Activated CD4-positive, alpha-beta T cell treated with anti-CD3 and anti-CD28 coated beads, Interleukin-2, amount 10 ng/mL, durations not matched to agents 24 days and 14 days (primary cell): ENCODE measurements at regions not wholly inside any gene's neighbourhood (a gene's known extent, or its start where the extent isn't known, plus 50 kb on each side); places are given as distances from the start of the nearest gene placed in this dataset.
"Not testable (repeated sequence)": the region's sequence is repeated elsewhere in the genome, so short reads cannot be mapped to it uniquely, and the experiment has no call there.

Experiments
- DNase-seq: peaks from one replicate; pipeline ENCODE4 v3.0.0; 2022
- H3K27ac Mint-ChIP-seq: one replicate; pipeline ENCODE4 v1.8.0; 2022; ENCODE audit warnings: mild to moderate bottlenecking, mixed read lengths
- H3K27me3 Mint-ChIP-seq: one replicate; pipeline ENCODE4 v1.8.0; 2022; ENCODE audit warnings: mixed read lengths
- H3K36me3 Mint-ChIP-seq: one replicate; pipeline ENCODE4 v1.8.0; 2022; ENCODE audit warnings: low read depth, mild to moderate bottlenecking, mixed read lengths
- H3K4me1 Mint-ChIP-seq: one replicate; pipeline ENCODE4 v1.8.0; 2021; ENCODE audit warnings: mixed read lengths
- H3K4me3 Mint-ChIP-seq: one replicate; pipeline ENCODE4 v1.8.0; 2022; ENCODE audit warnings: mild to moderate bottlenecking, moderate library complexity, mixed read lengths
- H3K9me3 Mint-ChIP-seq: one replicate; pipeline ENCODE4 v1.8.0; 2021; ENCODE audit warnings: mixed read lengths
- intact Hi-C: fragments of 100-400 bp; cut with micrococcal nuclease; formaldehyde crosslinking; loops from one replicate; pipeline ENCODE4 v1.15.1; 2023

- intact Hi-C loops, result no loop called here
- Mint-ChIP-seq H3K9me3 (peaks cover 3% of the 10 kb centered on the region), H3K4me1 (no peaks in the 10 kb centered on the region), H3K4me3 (no peak overlapping the region), H3K27ac (no peak overlapping the region), H3K27me3 (no peaks in the 10 kb centered on the region), H3K36me3 (no peaks in the 10 kb centered on the region)
- DNase-seq, result peak; percentile 25
Observed at GRCh38 chr4:135408109-135408508, 1206.5 kb upstream of the PABPC4L start.

GRCh38 chr4:135406597-135406996, 1205.0 kb upstream of the PABPC4L start:
- H3K4me3 Mint-ChIP-seq, H3K4me1 Mint-ChIP-seq, H3K27ac Mint-ChIP-seq, H3K36me3 Mint-ChIP-seq, H3K27me3 Mint-ChIP-seq, intact Hi-C loops, H3K9me3 Mint-ChIP-seq, DNase-seq: not testable (repeated sequence)

- Mint-ChIP-seq H3K27me3 (no peaks in the 10 kb centered on the region), H3K9me3 (peaks cover 5% of the 10 kb centered on the region), H3K27ac (no peak overlapping the region), H3K4me1 (no peaks in the 10 kb centered on the region), H3K4me3 (no peak overlapping the region), H3K36me3 (no peaks in the 10 kb centered on the region)
- DNase-seq, result no peak
- intact Hi-C loops, result no loop called here
Observed at GRCh38 chr4:135385830-135386581, 1184.4 kb upstream of the PABPC4L start.

GRCh38 chr4:135383356-135384288, 1182.0 kb upstream of the PABPC4L start:
- Mint-ChIP-seq H3K4me1 (no peaks in the 10 kb centered on the region), H3K4me3 (no peak overlapping the region), H3K27ac (no peak overlapping the region), H3K9me3 (peaks cover 6% of the 10 kb centered on the region), H3K36me3 (no peaks in the 10 kb centered on the region), H3K27me3 (no peaks in the 10 kb centered on the region)
- DNase-seq, result no peak
- intact Hi-C loops, result no loop called here

- Mint-ChIP-seq H3K36me3 (no peaks in the 10 kb centered on the region), H3K9me3 (peaks cover 16% of the 10 kb centered on the region), H3K27ac (no peak overlapping the region), H3K4me1 (no peaks in the 10 kb centered on the region), H3K27me3 (no peaks in the 10 kb centered on the region), H3K4me3 (no peak overlapping the region)
- intact Hi-C loops, result no loop called here
- DNase-seq, result no peak
Observed at GRCh38 chr4:135382280-135382959, 1180.8 kb upstream of the PABPC4L start.

- intact Hi-C loops, result loop anchor here (10.0 kb wide), 1 partner anchor 1493 kb away; no protein-coding TSS in a partner anchor
- peaks cover 6% of the 10 kb centered on the region for H3K9me3 Mint-ChIP-seq
- no peak overlapping the region for H3K27ac Mint-ChIP-seq
- no peaks in the 10 kb centered on the region for H3K4me1 Mint-ChIP-seq
- no peak overlapping the region for H3K4me3 Mint-ChIP-seq
- no peaks in the 10 kb centered on the region for H3K27me3 Mint-ChIP-seq
- H3K36me3 Mint-ChIP-seq, result no peaks in the 10 kb centered on the region
- DNase-seq, result no peak
Observed at GRCh38 chr4:135372131-135372530, 1170.5 kb upstream of the PABPC4L start.

- peaks cover 6% of the 10 kb centered on the region for H3K9me3 Mint-ChIP-seq
- no peaks in the 10 kb centered on the region for H3K27me3 Mint-ChIP-seq
- no peaks in the 10 kb centered on the region for H3K36me3 Mint-ChIP-seq
- no peak overlapping the region for H3K27ac Mint-ChIP-seq
- intact Hi-C loops, result loop anchor here (10.0 kb wide), 1 partner anchor 1494 kb away; no protein-coding TSS in a partner anchor
- no peaks in the 10 kb centered on the region for H3K4me1 Mint-ChIP-seq
- DNase-seq, result no peak
- H3K4me3 Mint-ChIP-seq, result no peak overlapping the region
Observed at GRCh38 chr4:135371137-135371536, 1169.5 kb upstream of the PABPC4L start.

- Mint-ChIP-seq H3K36me3 (no peaks in the 10 kb centered on the region), H3K9me3 (peaks cover 3% of the 10 kb centered on the region), H3K27me3 (no peaks in the 10 kb centered on the region), H3K27ac (no peak overlapping the region), H3K4me3 (no peak overlapping the region), H3K4me1 (no peaks in the 10 kb centered on the region)
- no peak for DNase-seq
- intact Hi-C loops, result no loop called here
Observed at GRCh38 chr4:135368831-135369230, 1167.2 kb upstream of the PABPC4L start.

- Mint-ChIP-seq H3K4me1 (no peaks in the 10 kb centered on the region), H3K36me3 (no peaks in the 10 kb centered on the region), H3K27ac (no peak overlapping the region), H3K4me3 (no peak overlapping the region), H3K27me3 (no peaks in the 10 kb centered on the region), H3K9me3 (no peaks in the 10 kb centered on the region)
- DNase-seq, result no peak
- intact Hi-C loops, result no loop called here
Observed at GRCh38 chr4:135365065-135365464, 1163.5 kb upstream of the PABPC4L start.

- H3K27me3 Mint-ChIP-seq, result no peaks in the 10 kb centered on the region
- no peaks in the 10 kb centered on the region for H3K9me3 Mint-ChIP-seq
- no peaks in the 10 kb centered on the region for H3K36me3 Mint-ChIP-seq
- H3K4me1 Mint-ChIP-seq, result no peaks in the 10 kb centered on the region
- intact Hi-C loops, result no loop called here
- no peak overlapping the region for H3K4me3 Mint-ChIP-seq
- no peak for DNase-seq
- no peak overlapping the region for H3K27ac Mint-ChIP-seq
Observed at GRCh38 chr4:135359128-135359527, 1157.5 kb upstream of the PABPC4L start.

GRCh38 chr4:135357091-135357490, 1155.5 kb upstream of the PABPC4L start:
- intact Hi-C loops, result no loop called here
- DNase-seq, result no peak
- Mint-ChIP-seq H3K36me3 (no peaks in the 10 kb centered on the region), H3K4me3 (no peak overlapping the region), H3K27me3 (no peaks in the 10 kb centered on the region), H3K27ac (no peak overlapping the region), H3K4me1 (no peaks in the 10 kb centered on the region), H3K9me3 (no peaks in the 10 kb centered on the region)

- Mint-ChIP-seq H3K9me3 (no peaks in the 10 kb centered on the region), H3K36me3 (no peaks in the 10 kb centered on the region), H3K27ac (no peak overlapping the region), H3K4me3 (no peak overlapping the region), H3K27me3 (no peaks in the 10 kb centered on the region), H3K4me1 (no peaks in the 10 kb centered on the region)
- intact Hi-C loops, result no loop called here
- no peak for DNase-seq
Observed at GRCh38 chr4:135354876-135355275, 1153.3 kb upstream of the PABPC4L start.

GRCh38 chr4:135353008-135353407, 1151.4 kb upstream of the PABPC4L start:
- DNase-seq, result no peak
- no peak overlapping the region for H3K4me3 Mint-ChIP-seq
- H3K27ac Mint-ChIP-seq, result no peak overlapping the region
- no peaks in the 10 kb centered on the region for H3K36me3 Mint-ChIP-seq
- intact Hi-C loops, result no loop called here
- no peaks in the 10 kb centered on the region for H3K4me1 Mint-ChIP-seq
- no peaks in the 10 kb centered on the region for H3K9me3 Mint-ChIP-seq
- H3K27me3 Mint-ChIP-seq, result no peaks in the 10 kb centered on the region

- no peaks in the 10 kb centered on the region for H3K36me3 Mint-ChIP-seq
- H3K9me3 Mint-ChIP-seq, result no peaks in the 10 kb centered on the region
- H3K27me3 Mint-ChIP-seq, result no peaks in the 10 kb centered on the region
- intact Hi-C loops, result no loop called here
- no peak overlapping the region for H3K27ac Mint-ChIP-seq
- no peak for DNase-seq
- no peak overlapping the region for H3K4me3 Mint-ChIP-seq
- no peaks in the 10 kb centered on the region for H3K4me1 Mint-ChIP-seq
Observed at GRCh38 chr4:135344492-135344891, 1142.9 kb upstream of the PABPC4L start.
